Fibroblast of the aortic adventitia (primary cell): ENCODE measurements at regions not wholly inside any gene's neighbourhood (a gene's known extent, or its start where the extent isn't known, plus 50 kb on each side); places are given as distances from the start of the nearest gene placed in this dataset.

Experiments used
- DNase-seq: peaks from one replicate; pipeline ENCODE4 v3.0.0-alpha.2; 2010; ENCODE audit warnings: low read depth
- H3K4me3 ChIP-seq: 2 replicates; pipeline ENCODE4 v1.5.1; 2011; ENCODE audit warnings: low read depth, mild to moderate bottlenecking, control low read depth, low read length, moderate library complexity
- TF ChIP-seq, protein P1 (sequence below): IDR thresholded peaks from 2 replicates; pipeline ENCODE4 v1.5.1; 2011; ENCODE audit warnings: mild to moderate bottlenecking, low read length, control low read depth, inconsistent platforms; ENCODE audit not compliant: insufficient read depth

DNA sequence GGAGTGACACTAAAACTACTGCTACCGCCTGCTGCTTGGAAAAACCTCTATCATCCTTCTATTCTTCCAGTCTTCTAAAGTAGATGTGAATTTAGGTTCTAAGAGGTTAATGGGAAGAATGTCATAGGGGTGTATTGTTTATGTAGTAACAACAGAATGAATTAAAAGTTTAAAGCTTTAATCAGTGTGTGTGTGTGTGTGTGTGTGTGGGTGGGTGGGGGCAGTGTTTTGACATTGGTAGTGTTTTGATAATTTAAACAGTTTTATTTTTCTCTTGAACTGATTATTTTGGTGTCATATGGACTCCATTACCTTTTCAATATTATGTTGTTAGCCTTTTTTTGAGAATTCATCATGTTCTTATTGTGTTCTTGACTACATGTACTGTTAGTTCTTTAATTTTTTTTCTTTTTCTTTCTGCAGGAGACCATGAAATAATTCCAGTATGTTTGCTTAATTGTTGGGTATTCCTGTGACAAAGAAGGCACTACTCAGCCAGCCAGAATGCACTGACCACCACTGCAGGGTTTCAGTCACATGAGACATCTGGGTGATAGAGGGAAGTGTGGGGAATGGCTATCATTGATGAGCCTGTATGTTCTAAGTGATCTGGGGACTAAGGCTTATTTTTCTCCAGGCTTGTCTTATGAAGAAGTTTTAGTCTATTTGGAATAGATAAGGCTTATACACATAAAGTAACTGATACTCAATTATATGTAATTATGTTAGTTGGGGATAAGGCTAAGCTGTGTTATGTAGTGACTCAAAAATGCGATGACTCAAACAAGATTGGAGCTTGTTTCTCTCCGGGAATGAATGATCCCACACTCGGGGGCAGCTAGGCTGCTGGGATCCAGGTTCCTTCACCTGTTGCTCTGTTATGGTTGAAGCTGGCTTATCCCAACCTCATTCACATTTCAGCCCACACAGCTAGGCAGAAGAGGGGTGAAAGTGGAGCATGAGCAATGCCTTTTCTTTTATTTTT, 50.2 kb upstream of the ACTBL2 start:
- TF ChIP-seq, protein P1, sequence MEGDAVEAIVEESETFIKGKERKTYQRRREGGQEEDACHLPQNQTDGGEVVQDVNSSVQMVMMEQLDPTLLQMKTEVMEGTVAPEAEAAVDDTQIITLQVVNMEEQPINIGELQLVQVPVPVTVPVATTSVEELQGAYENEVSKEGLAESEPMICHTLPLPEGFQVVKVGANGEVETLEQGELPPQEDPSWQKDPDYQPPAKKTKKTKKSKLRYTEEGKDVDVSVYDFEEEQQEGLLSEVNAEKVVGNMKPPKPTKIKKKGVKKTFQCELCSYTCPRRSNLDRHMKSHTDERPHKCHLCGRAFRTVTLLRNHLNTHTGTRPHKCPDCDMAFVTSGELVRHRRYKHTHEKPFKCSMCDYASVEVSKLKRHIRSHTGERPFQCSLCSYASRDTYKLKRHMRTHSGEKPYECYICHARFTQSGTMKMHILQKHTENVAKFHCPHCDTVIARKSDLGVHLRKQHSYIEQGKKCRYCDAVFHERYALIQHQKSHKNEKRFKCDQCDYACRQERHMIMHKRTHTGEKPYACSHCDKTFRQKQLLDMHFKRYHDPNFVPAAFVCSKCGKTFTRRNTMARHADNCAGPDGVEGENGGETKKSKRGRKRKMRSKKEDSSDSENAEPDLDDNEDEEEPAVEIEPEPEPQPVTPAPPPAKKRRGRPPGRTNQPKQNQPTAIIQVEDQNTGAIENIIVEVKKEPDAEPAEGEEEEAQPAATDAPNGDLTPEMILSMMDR, result no peak
- DNase-seq, result peak; percentile 26
- H3K4me3 ChIP-seq, result no peak overlapping the region
